C4-2B (cell line): ENCODE measurements at regions not wholly inside any gene's neighbourhood (a gene's known extent, or its start where the extent isn't known, plus 50 kb on each side); places are given as distances from the start of the nearest gene placed in this dataset.

ENCODE experiments used
- ZFX ChIP-seq: fragments of 450-650 bp; IDR thresholded peaks from 2 replicates; pipeline ENCODE4 v1.6.1; 2017
- TF ChIP-seq, protein P1 (sequence below): fragments of 450-650 bp; conservative IDR thresholded peaks from 2 replicates; pipeline ENCODE4 v1.5.1; 2017; ENCODE audit warnings: mild to moderate bottlenecking

DNA sequence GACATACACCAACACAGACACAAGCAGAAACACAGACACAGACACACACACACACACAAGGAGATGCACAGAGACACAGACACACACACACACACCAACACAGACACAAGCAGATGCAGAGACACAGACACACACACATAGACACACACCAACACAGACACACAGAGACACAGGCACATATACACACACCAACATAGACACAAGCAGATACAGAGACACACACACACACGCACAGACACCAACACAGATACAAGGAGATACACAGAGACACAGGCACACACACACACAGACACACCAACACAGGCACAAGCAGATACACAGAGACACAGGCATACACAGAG is 347.2 kb upstream of the KLF6 start:
- TF ChIP-seq, protein P1, sequence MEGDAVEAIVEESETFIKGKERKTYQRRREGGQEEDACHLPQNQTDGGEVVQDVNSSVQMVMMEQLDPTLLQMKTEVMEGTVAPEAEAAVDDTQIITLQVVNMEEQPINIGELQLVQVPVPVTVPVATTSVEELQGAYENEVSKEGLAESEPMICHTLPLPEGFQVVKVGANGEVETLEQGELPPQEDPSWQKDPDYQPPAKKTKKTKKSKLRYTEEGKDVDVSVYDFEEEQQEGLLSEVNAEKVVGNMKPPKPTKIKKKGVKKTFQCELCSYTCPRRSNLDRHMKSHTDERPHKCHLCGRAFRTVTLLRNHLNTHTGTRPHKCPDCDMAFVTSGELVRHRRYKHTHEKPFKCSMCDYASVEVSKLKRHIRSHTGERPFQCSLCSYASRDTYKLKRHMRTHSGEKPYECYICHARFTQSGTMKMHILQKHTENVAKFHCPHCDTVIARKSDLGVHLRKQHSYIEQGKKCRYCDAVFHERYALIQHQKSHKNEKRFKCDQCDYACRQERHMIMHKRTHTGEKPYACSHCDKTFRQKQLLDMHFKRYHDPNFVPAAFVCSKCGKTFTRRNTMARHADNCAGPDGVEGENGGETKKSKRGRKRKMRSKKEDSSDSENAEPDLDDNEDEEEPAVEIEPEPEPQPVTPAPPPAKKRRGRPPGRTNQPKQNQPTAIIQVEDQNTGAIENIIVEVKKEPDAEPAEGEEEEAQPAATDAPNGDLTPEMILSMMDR, result no peak
- TF ChIP-seq ZFX, result no peak
